Common myeloid progenitor, CD34-positive (primary cell): ENCODE measurements at regions not wholly inside any gene's neighbourhood (a gene's known extent, or its start where the extent isn't known, plus 50 kb on each side); places are given as distances from the start of the nearest gene placed in this dataset.
A peak's percentile ranks its signal among the peaks of the same experiment; 100 is the strongest.

Source experiments
- CTCF ChIA-PET: fragments of 350-600 bp; sonication (Branson Sonifier 250); formaldehyde crosslinking; loops from one replicate; lab custom pipeline; 2021; ENCODE audit warnings: antibody characterized with exemption; lab: Charles Lee
- POLR2A ChIA-PET: fragments of 350-600 bp; sonication (Branson Sonifier 250); formaldehyde crosslinking; loops from one replicate; lab custom pipeline; 2021; ENCODE audit warnings: antibody characterized with exemption; lab: Charles Lee
- DNase-seq, 3 donors: peaks; one replicate each; pipeline versions ENCODE4 v3.0.0 to v3.0.0-alpha.2; 2013
- H3K27ac ChIP-seq, 2 experiments: 1 replicate in 1 of 2; 2 replicates in 1 of 2; pipeline ENCODE4 v1.7.0; 2013; ENCODE audit warnings: inconsistent platforms in 2 of 2, low read length in 2 of 2, mild to moderate bottlenecking in 2 of 2, low read depth in 1 of 2, moderate library complexity in 1 of 2; ENCODE audit not compliant: severe bottlenecking in 2 of 2, insufficient read depth in 1 of 2, poor library complexity in 1 of 2
- H3K27me3 ChIP-seq, 5 experiments: replicated peaks in 2 of 5; 1 replicate in 3 of 5; 2 replicates in 2 of 5; pipeline versions ENCODE4 v1.6.1 to v1.7.0; 2013; ENCODE audit warnings: low read length in 4 of 5, mild to moderate bottlenecking in 2 of 5, moderate library complexity in 2 of 5, inconsistent platforms in 1 of 5; ENCODE audit not compliant: insufficient read depth in 5 of 5, control insufficient read depth in 4 of 5
- H3K36me3 ChIP-seq, 4 experiments: 1 replicate in 2 of 4; 2 replicates in 2 of 4; pipeline versions ENCODE4 v1.6.1 to v1.7.0; 2013; ENCODE audit warnings: low read length in 3 of 4, control low read depth in 1 of 4, mild to moderate bottlenecking in 1 of 4; ENCODE audit not compliant: control insufficient read depth in 4 of 4, insufficient read depth in 4 of 4
- H3K4me1 ChIP-seq, 4 experiments: 1 replicate in 3 of 4; 2 replicates in 1 of 4; pipeline versions ENCODE4 v1.6.1 to v1.7.1; 2013; ENCODE audit warnings: low read length in 3 of 4, mild to moderate bottlenecking in 3 of 4, control low read depth in 1 of 4, inconsistent platforms in 1 of 4, moderate library complexity in 1 of 4; ENCODE audit not compliant: control insufficient read depth in 4 of 4, insufficient read depth in 4 of 4; ENCODE audit errors: control extremely low read depth in 1 of 4
- H3K4me3 ChIP-seq, 7 experiments: 1 replicate in 4 of 7; 2 replicates in 3 of 7; pipeline versions ENCODE4 v1.5.1 to v1.7.0; 2013; ENCODE audit warnings: mild to moderate bottlenecking in 7 of 7, low read length in 6 of 7, moderate library complexity in 6 of 7, inconsistent platforms in 2 of 7, low read depth in 2 of 7, control low read depth in 1 of 7; ENCODE audit not compliant: insufficient read depth in 4 of 7, control insufficient read depth in 1 of 7; ENCODE audit errors: extremely low read depth in 1 of 7
- H3K9me3 ChIP-seq, 5 experiments: 1 replicate in 4 of 5; 2 replicates in 1 of 5; pipeline versions ENCODE4 v1.6.1 to v1.7.1; 2013; ENCODE audit warnings: low read length in 4 of 5, mild to moderate bottlenecking in 2 of 5, inconsistent platforms in 1 of 5, low read depth in 1 of 5, moderate library complexity in 1 of 5; ENCODE audit not compliant: control insufficient read depth in 4 of 5, insufficient read depth in 2 of 5; ENCODE audit errors: control extremely low read depth in 1 of 5
- WGBS: methylation state at CpG from one replicate; pipeline ENCODE4 v1.1.5; 2013; ENCODE audit not compliant: insufficient coverage; 5-methylcytosine and 5-hydroxymethylcytosine counted together

DNA sequence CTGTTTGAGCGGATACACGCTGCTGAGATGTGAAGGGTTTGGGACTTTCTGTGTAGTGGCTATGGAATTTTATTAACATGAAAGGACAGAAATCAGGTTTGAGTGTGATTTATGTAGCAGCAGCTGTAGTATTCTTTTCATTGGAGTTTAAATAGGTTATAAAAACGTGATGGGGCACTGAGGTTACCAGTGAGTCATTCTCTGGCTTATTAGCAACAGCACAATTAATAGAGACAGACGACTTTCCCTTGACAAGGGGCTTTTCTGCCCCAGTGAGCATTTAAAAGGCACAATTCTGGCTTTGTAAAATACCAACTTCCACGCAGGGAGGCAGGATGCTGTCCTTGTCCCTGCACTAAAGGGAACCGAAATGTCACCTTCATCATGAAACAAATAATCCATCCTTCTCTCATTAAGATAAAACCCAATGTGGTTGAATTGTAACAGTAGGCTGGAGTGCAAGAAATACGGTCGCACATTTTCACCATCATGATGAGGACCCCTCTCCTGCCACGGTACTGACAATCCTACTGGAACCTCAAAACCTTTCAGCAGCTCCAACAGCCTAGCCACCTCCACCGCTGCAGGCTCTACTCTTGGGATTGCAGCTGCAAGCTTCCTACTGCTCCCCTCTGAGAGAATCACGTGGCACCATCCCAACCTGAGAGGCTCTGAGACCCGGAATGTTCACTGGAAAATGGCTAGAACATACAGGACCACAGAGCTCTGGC is 293.9 kb downstream of the IRX1 start:
- ChIA-PET CTCF (interaction anchor here (1.3 kb wide), 1 partner anchor 233 kb away, joined by 3 read pairs; no protein-coding TSS in a partner anchor), POLR2A (interaction anchor here (0.6 kb wide), 1 partner anchor 62 kb away, joined by 4 read pairs; no protein-coding TSS in a partner anchor)
- Histone ChIP-seq H3K36me3 (no peaks in the 10 kb centered on the region), H3K27me3 (no peaks in the 10 kb centered on the region), H3K9me3 (no peaks in the 10 kb centered on the region), H3K4me1 (peaks cover 6 to 53% (median 34%) of the 10 kb centered on the region in 4 experiments), H3K4me3 (no peak overlapping the region), H3K27ac (no peak overlapping the region)
- 99% methylated on average over 11 of the region's 12 CpGs for WGBS
- DNase-seq: peak in 1 of 3 donors; percentile 35

DNA sequence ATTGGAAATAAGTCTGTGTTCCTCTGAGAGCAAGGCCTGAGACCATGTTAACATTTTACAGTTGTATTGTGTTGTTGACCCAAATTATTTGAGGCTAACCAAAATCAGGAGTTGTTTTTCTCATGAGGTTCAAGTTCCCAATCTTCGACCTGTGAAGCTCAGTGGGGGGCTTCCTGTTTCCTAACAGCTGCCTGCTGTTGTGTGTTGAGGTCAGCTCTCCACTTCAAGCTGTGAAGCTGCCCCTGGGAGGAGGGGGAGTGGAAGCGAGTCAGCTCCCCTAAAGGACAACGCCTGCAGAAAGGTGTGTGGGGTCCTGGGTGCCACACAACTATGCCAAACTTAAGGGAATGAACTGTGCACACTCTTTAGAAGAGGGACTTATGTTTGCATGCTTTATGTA is 295.5 kb downstream of the IRX1 start:
- H3K36me3 ChIP-seq: no peaks in the 10 kb centered on the region
- POLR2A ChIA-PET: no interaction called here

DNA sequence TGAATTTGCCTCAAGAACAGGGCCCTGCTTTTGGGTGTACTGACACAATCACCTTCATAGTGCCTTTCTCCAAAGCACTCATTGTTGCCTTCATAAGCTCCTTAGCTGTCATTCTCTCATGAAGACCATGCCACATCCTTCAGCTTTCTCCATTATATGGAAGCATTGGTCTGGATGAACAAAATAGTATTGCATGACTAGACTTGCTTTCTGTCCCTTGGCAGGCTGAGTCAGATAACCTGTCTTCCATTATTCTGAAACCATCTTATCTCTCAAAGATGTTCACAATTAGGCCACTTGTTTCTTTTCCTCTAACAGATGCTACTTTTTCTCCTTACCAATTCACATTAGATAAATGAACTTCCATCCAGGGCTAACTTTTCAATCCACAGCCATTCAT is 297.9 kb downstream of the IRX1 start:
- CTCF ChIA-PET: no interaction called here

More for the DNA sequence above, 295.5 kb downstream of the IRX1 start:
- CTCF ChIA-PET: interaction anchor here (1.3 kb wide), 1 partner anchor 104 kb away, joined by 3 read pairs; no protein-coding TSS in a partner anchor
- peak in 2 of 3 donors; percentile 74 to 83 for DNase-seq
- no peak overlapping the region for H3K4me3 ChIP-seq
- no peaks in the 10 kb centered on the region for H3K9me3 ChIP-seq
- 7% methylated on average over 3 of the region's 3 CpGs for WGBS
- H3K4me1 ChIP-seq: peaks cover 6 to 48% (median 28%) of the 10 kb centered on the region in 4 experiments
- H3K27me3 ChIP-seq: no peaks in the 10 kb centered on the region
- no peak overlapping the region for H3K27ac ChIP-seq

DNA sequence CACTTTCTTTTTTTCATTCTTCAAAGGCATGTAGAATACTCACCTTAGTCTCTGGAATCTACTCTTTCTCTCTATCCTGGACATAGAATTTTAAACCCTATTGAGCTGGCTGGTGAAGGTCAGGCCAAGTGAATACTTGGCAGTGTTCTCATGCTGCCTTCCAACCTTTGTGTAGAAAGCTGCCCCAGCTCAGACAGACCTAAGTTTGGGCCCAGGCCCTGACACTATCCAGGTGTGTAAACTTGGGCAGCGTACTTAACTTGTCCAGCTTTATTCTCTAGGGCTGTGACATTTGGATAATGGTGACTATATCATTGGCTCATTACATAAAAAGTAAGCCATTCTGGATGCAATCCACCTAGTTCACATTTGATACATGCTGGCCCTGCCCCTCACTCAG is 298.3 kb downstream of the IRX1 start:
- CTCF ChIA-PET: no interaction called here
- no peak overlapping the region for H3K27ac ChIP-seq
- H3K4me1 ChIP-seq: peaks cover 0 to 26% (median 14%) of the 10 kb centered on the region in 4 experiments
- peaks cover 0 to 7% (median 0%) of the 10 kb centered on the region in 5 experiments for H3K9me3 ChIP-seq
- DNase-seq: no peak
- WGBS: 100% methylated on average over 1 of the region's 1 CpG
- no peaks in the 10 kb centered on the region for H3K36me3 ChIP-seq
- POLR2A ChIA-PET: no interaction called here
- H3K4me3 ChIP-seq: no peak overlapping the region
- H3K27me3 ChIP-seq: no peaks in the 10 kb centered on the region

More for the DNA sequence above, 297.9 kb downstream of the IRX1 start:
- Histone ChIP-seq H3K4me3 (no peak overlapping the region), H3K27ac (no peak overlapping the region), H3K4me1 (peaks cover 0 to 29% (median 16%) of the 10 kb centered on the region in 4 experiments), H3K36me3 (no peaks in the 10 kb centered on the region), H3K27me3 (no peaks in the 10 kb centered on the region), H3K9me3 (peaks cover 0 to 7% (median 0%) of the 10 kb centered on the region in 5 experiments)
- POLR2A ChIA-PET: no interaction called here
- DNase-seq: no peak

DNA sequence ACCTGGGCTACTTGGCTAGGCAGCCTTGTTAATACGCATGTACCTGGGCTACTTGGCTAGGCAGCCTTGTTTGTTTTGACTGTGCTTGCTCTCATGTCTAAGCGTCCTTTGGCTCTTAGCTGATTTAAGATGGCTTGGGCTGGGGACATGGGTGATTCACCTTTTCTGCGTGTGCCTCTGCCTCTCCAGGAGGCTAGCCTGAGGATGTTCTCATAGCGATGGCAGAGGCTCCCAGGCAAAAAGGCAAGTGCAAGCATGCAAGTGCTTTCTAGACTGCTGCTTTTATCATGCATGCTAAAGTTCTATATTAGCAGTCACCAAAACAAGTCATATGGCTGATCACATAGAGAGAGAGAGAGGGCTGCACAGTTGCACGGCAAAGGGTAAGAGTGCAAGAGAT is 300.5 kb downstream of the IRX1 start:
- Histone ChIP-seq H3K27ac (no peak overlapping the region), H3K4me1 (peaks cover 0 to 6% (median 3%) of the 10 kb centered on the region in 4 experiments), H3K9me3 (peaks cover 0 to 7% (median 0%) of the 10 kb centered on the region in 5 experiments), H3K4me3 (no peak overlapping the region), H3K36me3 (no peaks in the 10 kb centered on the region), H3K27me3 (no peaks in the 10 kb centered on the region)
- CTCF ChIA-PET: interaction anchor here (1.1 to 1.3 kb wide), 2 partner anchors 10 to 12 kb away, joined by 3 read pairs; no protein-coding TSS in a partner anchor
- 94% methylated on average over 3 of the region's 5 CpGs for WGBS
- POLR2A ChIA-PET: no interaction called here
- no peak for DNase-seq

DNA sequence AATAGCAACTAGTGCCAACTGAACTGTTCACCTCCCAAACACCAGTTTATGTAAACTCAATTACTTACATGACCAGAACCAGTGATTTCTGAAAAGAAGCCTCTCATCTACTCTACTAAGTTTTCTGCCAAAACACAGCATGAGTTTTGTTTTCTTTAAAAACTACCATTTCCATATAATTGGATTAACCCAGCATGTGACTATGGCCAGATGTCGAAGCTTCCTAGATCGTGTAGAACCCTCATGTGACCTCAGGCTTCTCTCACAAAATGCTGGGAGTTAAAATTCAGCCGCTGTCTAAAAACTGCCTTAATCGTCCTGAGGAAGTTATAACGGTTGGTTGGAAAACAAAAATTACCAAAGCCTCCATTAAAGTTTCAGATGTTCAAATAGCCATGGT is 303.5 kb downstream of the IRX1 start:
- H3K4me1 ChIP-seq: no peaks in the 10 kb centered on the region
- H3K4me3 ChIP-seq: no peak overlapping the region
- POLR2A ChIA-PET: no interaction called here
- DNase-seq: no peak
- no peak overlapping the region for H3K27ac ChIP-seq
- H3K9me3 ChIP-seq: peaks cover 0 to 7% (median 1%) of the 10 kb centered on the region in 5 experiments
- no peaks in the 10 kb centered on the region for H3K36me3 ChIP-seq
- WGBS: 80% methylated on average over 3 of the region's 5 CpGs
- H3K27me3 ChIP-seq: no peaks in the 10 kb centered on the region
- CTCF ChIA-PET: no interaction called here

DNA sequence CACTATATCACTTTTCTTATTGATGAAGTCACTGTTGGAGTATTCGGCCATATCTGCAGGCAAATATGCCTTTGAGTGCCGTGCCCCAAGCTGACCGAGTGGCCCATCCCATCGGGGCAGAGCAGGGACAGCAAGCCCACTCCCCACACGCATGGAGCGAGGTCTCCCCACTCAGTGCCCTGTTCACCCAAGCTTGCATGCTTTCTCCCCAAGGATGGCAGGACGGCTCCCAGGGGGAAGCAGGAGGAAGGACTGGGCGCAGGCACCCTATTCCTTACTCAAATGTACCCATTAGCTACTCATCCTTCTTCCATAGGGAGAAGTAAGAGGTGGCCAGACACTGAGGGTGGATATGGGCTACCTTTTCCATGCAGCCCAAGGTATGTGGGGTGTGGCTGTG is 309.0 kb downstream of the IRX1 start:
- WGBS: 98% methylated on average over 4 of the region's 8 CpGs
- ChIA-PET CTCF (no interaction called here), POLR2A (no interaction called here)
- DNase-seq: no peak
- no peak overlapping the region for H3K4me3 ChIP-seq
- peaks cover 0 to 1% (median 0%) of the 10 kb centered on the region in 5 experiments for H3K9me3 ChIP-seq
- H3K27me3 ChIP-seq: peaks cover 0 to 2% (median 0%) of the 10 kb centered on the region in 5 experiments
- no peaks in the 10 kb centered on the region for H3K4me1 ChIP-seq
- H3K36me3 ChIP-seq: no peaks in the 10 kb centered on the region
- no peak overlapping the region for H3K27ac ChIP-seq
